SH-SY5Y (cell line): ENCODE measurements at regions not wholly inside any gene's neighbourhood (a gene's known extent, or its start where the extent isn't known, plus 50 kb on each side); places are given as distances from the start of the nearest gene placed in this dataset.

Experiments used
- GATA2 ChIP-seq: IDR thresholded peaks from 2 replicates; pipeline ENCODE4 v1.6.1; 2011; ENCODE audit warnings: mild to moderate bottlenecking, low read depth, low read length
- GATA3 ChIP-seq: IDR thresholded peaks from 2 replicates; pipeline ENCODE4 v1.6.1; 2011; ENCODE audit warnings: low read depth, mild to moderate bottlenecking, low read length, moderate library complexity

- no peak for TF ChIP-seq GATA2
- no peak for TF ChIP-seq GATA3
These were observed 826.7 kb upstream of the GHITM start for GRCh38 chr10:83312570-83312969.

- TF ChIP-seq GATA2 (no peak), GATA3 (no peak)
These were observed 806.6 kb upstream of the GHITM start for GRCh38 chr10:83332690-83333089.

- TF ChIP-seq GATA2: no peak
- TF ChIP-seq GATA3: no peak
These were observed 805.7 kb upstream of the GHITM start for GRCh38 chr10:83333566-83333965.

- TF ChIP-seq GATA2 (no peak), GATA3 (no peak)
These were observed 795.6 kb upstream of the GHITM start for GRCh38 chr10:83343676-83344075.

- TF ChIP-seq GATA3: no peak
- no peak for TF ChIP-seq GATA2
These were observed 792.9 kb upstream of the GHITM start for GRCh38 chr10:83346266-83346910.

- TF ChIP-seq GATA3 (no peak), GATA2 (no peak)
These were observed 786.7 kb upstream of the GHITM start for GRCh38 chr10:83352588-83352987.

GRCh38 chr10:83354456-83354855 is 784.9 kb upstream of the GHITM start:
- TF ChIP-seq GATA2 (no peak), GATA3 (no peak)

GRCh38 chr10:83357004-83357403 is 782.3 kb upstream of the GHITM start:
- TF ChIP-seq GATA3 (no peak), GATA2 (no peak)

GRCh38 chr10:83357627-83358026 is 781.7 kb upstream of the GHITM start:
- TF ChIP-seq GATA3: no peak
- no peak for TF ChIP-seq GATA2

GRCh38 chr10:83367036-83367435 is 772.3 kb upstream of the GHITM start:
- TF ChIP-seq GATA3 (no peak), GATA2 (no peak)

- TF ChIP-seq GATA2 (no peak), GATA3 (no peak)
These were observed 767.4 kb upstream of the GHITM start for GRCh38 chr10:83371696-83372490.

GRCh38 chr10:83372646-83373045 is 766.7 kb upstream of the GHITM start:
- TF ChIP-seq GATA3 (no peak), GATA2 (no peak)

- TF ChIP-seq GATA2 (no peak), GATA3 (no peak)
These were observed 765.6 kb upstream of the GHITM start for GRCh38 chr10:83373671-83374070.

GRCh38 chr10:83374741-83375140 is 764.6 kb upstream of the GHITM start:
- no peak for TF ChIP-seq GATA2
- no peak for TF ChIP-seq GATA3

GRCh38 chr10:83375274-83375673 is 764.0 kb upstream of the GHITM start:
- TF ChIP-seq GATA2 (no peak), GATA3 (no peak)
